GM19239 (cell line): ENCODE measurements at regions not wholly inside any gene's neighbourhood (a gene's known extent, or its start where the extent isn't known, plus 50 kb on each side); places are given as distances from the start of the nearest gene placed in this dataset.

ENCODE experiments used
- DNase-seq: peaks from one replicate; pipeline ENCODE4 v3.0.0; 2011; ENCODE audit warnings: low spot score; ENCODE audit not compliant: insufficient read length
- FAIRE-seq: peaks from 2 replicates; lab custom pipeline; 2011; peaks lifted over from hg19 to GRCh38; lab: Jason Lieb, UNC

DNA sequence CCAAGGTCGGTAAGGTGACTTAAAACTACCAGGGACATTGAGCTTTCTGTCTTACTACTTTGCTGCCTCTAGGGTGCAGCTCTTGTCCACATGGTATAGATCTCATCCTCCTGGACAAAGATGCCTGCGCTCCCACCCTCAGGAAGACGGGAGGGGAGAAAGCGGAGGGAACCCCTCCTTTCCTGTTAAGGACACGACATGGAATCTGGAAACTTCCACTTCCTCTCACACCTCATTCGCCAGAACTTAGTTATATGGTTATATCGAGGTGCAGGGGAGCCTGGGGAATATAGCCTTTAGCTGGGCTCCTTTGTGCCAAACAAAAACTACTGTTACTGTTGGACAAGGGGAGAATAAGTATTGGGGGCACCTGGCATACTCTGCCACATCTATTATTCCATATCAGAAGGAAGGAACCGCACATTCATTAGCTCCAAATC, 224.3 kb upstream of the TSHZ2 start:
- DNase-seq (no peak), FAIRE-seq (no peak)

DNA sequence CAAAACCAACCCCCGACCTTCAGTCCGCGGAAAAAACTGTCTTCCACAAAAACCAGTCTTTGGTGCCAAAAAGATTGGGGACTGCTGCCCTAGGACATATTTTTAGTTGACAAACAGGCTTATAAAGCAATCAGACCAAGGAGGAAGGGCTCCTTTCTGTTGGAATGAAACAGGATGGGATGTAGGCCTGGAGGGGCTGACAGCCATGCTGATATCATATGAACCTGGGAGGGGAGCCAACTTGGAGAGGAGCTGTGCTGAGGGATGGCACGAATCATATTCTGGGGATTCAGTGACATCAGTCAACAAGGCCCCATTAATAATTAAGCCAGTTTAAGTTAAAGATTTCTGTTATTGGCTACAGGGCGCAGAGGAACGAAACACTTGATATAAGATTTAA, 225.4 kb upstream of the TSHZ2 start:
- FAIRE-seq: no peak

DNA sequence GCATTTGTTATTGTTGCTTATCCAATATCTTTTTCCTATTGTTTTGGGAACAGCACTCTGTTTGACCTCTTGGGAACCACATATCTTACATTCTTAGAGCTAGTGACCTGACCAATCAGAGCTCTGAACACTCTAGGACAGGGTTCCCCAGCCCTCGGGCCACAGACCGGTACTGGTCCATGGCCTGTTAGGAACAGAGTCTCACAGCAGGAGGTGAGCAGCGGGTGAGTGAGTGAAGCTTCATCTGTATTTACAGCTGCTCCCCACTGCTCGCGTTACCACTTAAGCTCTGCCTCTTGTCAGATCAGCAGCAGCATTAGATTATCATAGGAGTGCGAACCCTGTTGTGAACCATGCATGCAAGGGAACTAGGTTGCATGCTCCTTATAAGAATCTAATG, 226.0 kb upstream of the TSHZ2 start:
- no peak for FAIRE-seq
- DNase-seq: no peak

More for the DNA sequence above, 225.4 kb upstream of the TSHZ2 start:
- no peak for DNase-seq

DNA sequence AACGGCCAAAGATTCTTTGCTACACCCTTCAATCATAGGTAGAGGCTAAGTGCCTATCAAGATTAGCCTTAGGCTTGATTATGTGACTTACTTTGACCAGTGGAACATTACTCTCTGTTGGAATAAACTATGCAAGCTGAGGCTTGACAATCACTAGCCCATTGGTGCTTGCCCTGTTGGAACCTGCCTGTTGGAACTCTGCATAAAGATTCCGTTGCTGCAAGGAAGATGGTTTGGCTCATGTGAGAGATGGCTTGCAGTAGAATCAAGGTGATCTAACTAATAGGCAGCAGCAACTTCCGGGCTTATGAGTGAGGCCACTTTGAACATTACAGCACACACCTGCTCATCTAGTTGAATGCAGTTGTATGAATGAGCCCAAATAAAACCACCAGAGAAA, 227.7 kb upstream of the TSHZ2 start:
- DNase-seq (no peak), FAIRE-seq (no peak)

DNA sequence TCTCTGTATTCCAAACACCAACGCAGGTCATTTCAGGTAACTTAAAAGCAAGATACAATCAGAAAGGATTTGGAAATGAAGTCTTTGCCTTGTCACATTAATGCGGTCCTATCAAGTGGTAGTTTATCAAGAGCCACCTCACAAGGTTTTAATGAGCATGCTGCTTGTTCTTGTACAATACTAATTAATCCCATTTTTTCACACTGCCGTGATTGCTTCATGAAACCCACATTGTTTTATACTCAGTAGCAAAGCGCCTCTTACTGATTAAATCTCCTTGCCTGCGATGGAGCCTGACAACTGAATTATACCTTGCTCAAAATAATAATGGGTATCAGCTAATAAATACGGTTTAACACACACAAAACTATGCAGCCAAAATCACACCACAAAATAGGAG, 234.1 kb upstream of the TSHZ2 start:
- DNase-seq: no peak
- FAIRE-seq: no peak

DNA sequence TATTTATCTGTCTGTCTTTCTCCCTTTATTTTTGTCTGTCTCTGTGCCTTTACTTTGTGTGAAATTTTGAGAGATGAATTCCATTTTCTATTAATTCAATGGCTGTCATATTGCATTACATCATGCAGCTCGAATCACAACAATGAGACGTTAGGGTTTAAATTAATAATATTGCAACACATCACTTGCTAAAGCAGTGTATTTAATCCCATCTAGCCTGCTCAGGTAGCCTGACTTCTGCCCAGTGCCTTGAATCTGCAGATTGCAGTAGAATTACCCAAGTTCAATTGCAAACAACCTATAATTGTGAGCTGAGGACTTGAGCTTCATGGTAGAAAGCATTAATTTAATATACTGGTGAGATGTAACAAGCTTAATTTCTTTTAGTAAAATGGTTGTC, 235.7 kb upstream of the TSHZ2 start:
- FAIRE-seq (no peak), DNase-seq (no peak)

DNA sequence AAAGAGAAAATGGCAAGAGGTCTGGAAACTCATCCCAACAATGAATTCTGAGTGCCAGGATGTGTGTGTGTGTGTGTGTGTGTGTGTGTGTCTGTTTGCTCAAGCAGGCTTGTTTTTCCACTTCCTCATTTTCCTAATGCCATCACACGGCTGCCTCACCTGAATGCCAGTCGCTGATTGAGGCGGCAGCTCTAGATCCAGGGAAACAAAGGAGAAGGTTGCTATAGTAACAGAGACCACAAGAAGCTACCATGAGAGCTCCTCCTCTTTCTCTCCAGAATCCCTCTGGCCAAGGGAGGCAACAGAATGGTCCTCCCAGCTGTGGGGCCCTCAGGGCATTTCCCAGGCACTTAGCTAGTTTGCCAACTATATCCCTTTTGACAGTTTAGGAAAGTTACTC, 241.1 kb upstream of the TSHZ2 start:
- DNase-seq (no peak), FAIRE-seq (no peak)

DNA sequence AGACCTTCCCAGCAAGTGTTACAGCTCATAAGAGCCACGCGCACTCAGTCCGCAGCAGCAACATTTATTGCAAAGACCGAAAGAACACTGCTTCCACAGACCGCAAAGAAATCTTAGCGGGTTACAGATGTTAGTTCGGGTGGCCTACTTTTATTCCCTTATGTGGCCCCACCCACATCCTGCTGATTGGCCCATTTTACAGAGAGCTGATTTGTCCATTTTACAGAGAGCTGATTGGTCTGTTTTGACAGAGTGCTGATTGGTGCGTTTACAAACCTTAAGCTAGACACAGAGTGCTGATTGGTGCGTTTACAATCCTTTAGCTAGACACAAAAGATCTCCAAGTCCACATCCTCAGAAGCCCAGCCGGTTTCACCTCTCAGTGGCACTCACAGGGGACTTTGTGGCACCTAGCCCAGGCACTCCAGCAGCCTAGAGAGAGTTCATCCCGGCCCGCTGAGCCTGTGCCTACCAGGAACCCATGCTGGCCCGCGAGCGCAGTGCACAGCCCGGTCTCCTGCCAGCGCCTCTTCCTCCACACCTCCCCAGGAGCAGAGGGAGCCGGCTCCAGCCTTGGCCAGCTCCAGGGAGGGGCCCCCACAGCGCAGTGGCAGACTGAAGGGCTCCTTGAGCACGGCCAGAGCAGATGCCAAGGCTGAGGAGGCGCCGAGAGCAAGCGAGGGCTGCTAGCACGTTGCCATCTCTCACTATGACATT, 244.3 kb upstream of the TSHZ2 start:
- DNase-seq: no peak
- FAIRE-seq: no peak

DNA sequence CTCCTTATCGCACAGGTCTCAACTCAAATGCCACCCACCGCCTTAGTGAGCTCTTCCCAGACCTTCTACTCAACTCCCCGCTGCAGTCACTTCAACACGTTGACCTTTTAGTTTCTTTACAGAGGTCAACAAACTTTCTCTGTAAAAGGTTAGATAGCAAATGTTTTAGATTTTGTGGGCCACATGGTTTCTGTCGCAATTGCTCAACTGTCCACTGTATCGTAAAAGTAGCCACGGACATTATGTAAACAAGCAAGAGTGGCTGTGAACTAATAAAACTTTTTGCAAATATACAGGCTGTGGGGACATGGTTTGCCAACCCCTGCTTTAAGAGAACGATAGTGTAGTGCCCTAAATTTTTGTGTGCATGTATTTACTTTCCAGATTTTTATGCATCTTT, 247.6 kb upstream of the TSHZ2 start:
- FAIRE-seq (no peak), DNase-seq (no peak)

DNA sequence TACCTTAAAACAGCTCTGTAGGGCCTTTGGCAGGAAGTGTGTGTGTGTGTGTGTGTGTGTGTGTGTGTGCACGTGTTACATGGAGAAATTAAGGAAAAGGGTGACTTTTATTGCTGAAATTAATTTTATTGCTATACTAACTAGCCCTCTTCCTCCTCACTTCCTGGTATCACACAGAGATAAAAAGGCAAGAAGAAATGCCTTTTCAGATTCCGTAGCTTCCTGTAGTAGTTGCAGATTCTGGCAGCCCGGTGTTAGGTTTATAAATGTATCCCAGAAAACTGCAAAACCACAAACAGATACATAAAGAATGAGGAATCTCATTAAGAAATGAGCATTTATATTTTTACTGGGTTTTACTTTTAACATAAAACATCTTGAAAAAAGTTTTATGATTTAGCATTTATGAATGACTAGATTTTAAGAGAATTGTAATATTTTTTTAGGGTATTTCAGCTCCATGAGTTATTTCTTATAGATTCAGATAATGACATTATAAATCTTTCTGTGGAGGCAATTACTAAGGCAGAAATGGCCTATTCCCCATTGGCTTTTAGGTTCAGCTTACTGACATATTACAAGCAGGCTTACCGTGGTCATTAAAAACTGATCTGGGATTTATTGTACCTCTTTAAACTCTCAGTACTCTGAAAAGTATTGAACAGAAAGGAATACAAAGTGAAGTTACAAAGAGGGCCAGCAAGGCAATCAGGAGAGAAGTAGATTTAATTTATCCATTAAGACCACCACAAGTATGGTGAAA, 249.1 kb upstream of the TSHZ2 start:
- DNase-seq (no peak), FAIRE-seq (no peak)

DNA sequence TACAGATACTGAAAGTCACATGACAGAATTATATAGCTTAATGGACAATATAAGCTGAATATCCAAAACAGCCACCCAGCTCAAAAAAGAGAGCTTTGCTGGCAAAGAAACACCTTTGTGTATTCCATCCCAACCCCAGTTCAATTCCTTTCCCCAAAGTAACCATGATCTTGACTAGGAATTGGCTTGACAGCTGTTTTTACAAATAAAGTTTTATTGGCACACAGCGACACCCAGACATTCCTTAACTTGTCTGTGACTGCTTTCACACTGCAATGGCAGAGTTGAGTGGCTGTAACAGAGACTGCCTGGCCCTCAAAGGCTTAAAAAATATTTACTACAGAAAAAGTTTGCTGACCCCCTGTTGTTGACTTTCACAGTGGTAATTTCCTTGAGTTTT, 264.0 kb upstream of the TSHZ2 start:
- DNase-seq (no peak), FAIRE-seq (no peak)

DNA sequence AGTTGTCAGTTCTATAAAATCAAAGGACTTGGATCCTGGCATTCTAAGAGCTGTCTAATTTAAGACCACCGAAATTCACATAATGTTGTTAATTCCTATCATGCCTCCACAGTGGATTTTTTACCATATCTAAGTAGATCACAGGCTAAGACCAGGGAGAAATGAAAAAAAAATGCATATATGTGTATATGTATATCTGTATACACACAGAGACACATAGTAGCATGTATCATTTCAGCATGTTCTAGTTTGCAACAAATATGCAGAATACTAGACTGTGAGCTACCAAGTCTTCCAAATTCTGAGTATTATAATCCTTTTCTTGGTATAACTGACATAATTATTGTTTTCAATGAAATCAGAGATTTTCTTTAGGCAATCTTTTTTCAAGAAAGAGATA, 267.6 kb upstream of the TSHZ2 start:
- DNase-seq: no peak
- no peak for FAIRE-seq

DNA sequence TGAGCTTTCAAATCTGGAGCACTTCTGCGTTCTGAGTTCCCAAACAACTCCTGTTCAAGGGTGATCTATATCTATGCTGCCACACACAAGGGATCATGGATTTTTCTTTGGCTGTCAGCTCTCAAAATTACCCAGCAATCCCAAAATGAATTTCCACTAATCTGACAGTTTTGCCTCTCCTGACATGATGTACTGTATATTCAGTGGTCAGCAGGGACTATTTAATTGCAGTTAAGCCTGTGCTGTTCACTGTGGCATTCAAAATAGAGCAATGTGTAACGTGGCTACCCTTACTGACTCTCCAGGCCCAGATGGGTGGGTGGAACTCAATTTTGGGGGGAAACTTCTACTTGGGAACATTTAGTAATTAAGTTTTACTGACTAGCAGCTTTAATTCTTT, 283.8 kb upstream of the TSHZ2 start:
- no peak for DNase-seq
- no peak for FAIRE-seq

DNA sequence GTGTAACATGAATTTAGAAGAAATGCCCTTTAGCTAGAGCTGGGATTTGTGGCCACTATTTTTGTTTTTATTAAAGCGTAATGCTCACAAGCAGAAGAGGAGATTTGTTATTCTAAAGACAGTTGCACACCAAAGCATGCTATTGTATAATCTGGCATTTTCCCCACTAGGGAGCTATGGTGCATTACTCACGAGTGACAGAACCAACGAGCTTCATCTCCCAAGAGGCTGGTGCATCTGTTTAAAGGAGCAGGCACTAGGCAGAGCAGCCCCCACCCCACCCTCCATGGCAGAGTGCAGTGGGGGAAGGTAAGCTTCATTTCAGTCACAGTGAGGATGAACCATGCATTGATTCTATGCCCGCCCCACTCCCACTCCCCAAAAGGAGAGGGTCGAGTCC, 287.3 kb upstream of the TSHZ2 start:
- FAIRE-seq: no peak
- no peak for DNase-seq

DNA sequence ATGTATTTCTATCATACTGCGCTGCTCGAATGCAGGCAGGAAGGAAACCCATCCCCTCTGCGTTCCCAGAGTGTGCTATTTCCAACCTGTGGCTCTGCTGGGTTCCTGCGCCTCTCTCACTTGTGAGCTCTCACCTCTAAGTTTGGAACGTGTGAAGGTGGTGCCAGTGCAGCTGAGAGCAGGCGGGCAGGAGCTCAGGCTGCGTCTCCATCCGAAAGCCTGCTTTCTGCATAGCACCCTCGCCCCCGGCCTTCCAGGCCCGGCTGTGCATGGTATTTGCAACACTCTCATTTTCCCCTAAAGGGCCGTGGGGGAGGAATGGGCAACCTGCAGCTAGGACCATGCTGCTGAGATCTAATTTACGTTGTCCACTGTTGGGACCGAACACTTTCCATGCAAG, 288.0 kb upstream of the TSHZ2 start:
- FAIRE-seq: no peak
- no peak for DNase-seq

DNA sequence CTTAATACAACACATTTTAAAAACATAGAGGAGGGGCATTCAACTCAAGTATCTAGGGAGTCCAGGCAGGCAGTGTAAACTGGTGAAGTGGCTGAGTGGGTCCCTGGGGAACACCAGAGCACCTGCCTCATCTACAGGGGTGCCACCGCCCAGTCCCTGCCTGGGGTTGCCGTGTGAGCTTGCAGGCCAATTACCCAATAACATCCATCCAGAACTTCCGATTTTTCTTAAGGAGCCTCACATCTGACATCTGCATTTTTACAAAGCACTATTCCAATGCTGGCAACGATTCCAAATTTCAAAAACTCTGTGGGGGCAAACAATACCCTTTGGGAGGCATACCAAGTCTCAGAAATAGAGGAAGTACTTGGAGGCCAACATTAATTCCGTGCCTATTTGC, 288.4 kb upstream of the TSHZ2 start:
- no peak for FAIRE-seq
- no peak for DNase-seq

DNA sequence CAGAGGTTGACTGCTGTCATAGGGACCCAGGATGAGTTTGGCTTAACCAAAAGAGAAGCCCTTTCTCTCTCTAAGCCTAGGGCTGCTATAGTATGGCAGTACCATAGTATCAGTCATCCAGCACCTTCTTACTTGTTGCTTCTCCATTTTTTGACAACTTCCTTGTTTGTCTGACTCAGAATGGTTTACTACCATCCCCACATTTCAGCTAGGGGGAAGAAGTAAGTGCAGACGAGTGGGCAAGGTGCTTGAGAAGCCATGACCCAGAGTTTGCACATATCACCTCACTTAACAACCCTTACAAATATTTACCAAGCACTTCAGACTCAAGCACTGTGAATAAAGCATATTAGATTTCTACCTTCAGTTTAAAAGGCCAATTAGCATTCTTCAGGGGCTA, 289.9 kb upstream of the TSHZ2 start:
- DNase-seq (no peak), FAIRE-seq (no peak)

DNA sequence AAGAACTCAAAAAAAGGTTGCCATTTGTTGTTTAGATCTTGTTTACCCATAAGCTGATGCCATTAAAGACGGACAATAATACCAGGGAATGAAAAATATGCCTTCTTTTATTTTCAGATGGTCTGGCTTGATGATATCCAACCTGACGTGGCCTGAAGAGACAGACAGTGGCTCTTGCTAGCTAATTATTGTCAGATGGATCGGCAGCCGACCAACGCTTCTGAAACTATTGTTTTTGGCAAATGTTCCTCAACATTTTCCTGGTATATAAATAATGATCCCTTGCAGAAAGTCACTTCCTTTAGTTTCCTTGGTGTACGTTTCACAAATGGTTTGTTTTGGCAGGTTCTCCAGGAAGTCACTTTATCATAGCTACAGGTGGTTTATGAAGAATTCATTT, 290.9 kb upstream of the TSHZ2 start:
- FAIRE-seq: no peak
- DNase-seq: no peak

DNA sequence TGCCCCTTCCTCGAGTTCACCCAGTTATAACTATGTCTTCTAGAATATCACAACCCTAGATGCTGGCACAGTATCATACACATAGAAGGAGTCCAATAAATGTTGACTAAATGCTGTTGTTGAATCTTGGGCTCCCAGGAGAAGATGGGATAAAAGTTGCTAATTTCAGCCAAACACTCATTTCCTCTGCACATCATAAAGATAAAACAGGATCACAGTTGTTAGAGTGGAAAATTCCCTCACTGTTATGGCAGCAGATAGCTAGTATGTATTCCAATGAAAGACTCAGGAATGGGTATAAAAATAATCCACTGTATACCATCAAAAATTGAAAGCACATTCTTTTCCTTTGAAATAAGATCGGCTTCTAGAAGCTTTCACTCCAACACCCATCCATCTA, 294.9 kb upstream of the TSHZ2 start:
- no peak for FAIRE-seq

DNA sequence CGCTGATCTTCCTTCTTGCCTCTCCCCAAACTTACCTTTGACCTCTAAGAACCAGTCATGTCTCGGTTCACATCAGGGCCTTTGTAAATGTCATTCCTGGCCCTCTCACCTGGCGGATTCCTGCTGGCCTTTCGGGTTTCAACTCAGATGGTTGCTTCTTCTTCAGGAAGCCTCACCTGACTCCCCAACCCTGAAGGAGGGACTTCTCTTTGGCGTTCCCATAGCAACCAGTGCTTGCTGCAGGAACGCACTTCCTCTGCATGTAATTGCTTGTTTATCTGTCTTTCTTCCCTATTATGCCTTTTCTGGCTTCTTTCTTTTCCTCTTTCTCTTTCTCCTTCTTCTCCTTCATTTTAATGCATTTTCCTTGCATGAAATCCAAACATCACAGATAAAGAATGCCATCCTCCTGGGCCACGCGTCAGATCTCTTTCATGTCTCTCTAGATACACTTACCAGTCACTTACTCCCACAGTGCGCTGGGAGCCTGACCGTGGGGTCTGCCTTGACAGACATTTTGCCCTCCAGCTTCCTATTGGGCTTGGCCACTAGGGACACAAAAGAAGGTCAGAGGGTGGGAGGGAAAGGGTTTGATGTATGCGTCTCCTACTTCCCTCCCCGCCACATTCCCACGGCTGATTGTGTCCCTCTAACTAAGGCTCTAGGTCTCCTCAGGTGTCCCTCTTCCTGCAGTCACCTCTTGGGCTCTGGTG, 295.7 kb upstream of the TSHZ2 start:
- DNase-seq (no peak), FAIRE-seq (no peak)

More for the DNA sequence above, 294.9 kb upstream of the TSHZ2 start:
- no peak for DNase-seq

DNA sequence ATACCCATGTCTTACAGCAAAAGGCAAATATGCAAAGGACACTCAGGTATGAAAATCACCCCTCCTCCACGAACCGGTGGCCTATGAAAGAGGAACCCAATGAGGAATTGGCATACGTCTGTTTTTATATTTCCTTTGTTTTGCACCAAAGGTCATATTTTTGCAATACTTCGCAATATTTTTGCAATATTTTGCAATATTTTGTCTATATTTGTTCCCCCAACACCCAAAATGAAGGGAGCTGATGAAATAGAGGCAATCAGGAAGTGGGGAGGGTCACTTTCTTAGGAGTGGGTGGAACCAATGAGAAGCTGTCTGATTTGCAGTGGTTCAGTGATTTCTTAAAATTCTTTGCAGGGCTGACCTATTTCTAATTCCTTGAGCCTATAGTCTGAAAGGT, 296.8 kb upstream of the TSHZ2 start:
- DNase-seq (no peak), FAIRE-seq (no peak)
